Mesendoderm (in vitro differentiated cells): ENCODE measurements at regions not wholly inside any gene's neighbourhood (a gene's known extent, or its start where the extent isn't known, plus 50 kb on each side); places are given as distances from the start of the nearest gene placed in this dataset.
"Not testable (repeated sequence)": the region's sequence is repeated elsewhere in the genome, so short reads cannot be mapped to it uniquely, and the experiment has no call there.

Experiments used
- DNase-seq: peaks from one replicate; pipeline ENCODE4 v3.0.0; 2013
- H2AK5ac ChIP-seq: 2 replicates; pipeline ENCODE4 v1.6.1; 2013; ENCODE audit warnings: low read length, inconsistent platforms
- H2BK120ac ChIP-seq: 2 replicates; pipeline ENCODE4 v1.6.1; 2013; ENCODE audit warnings: low read depth, mild to moderate bottlenecking, low read length, moderate library complexity, mixed read lengths
- H2BK15ac ChIP-seq: replicated peaks from 2 replicates; pipeline ENCODE4 v1.6.1; 2013; ENCODE audit warnings: low read depth, mild to moderate bottlenecking, moderate library complexity
- H2BK5ac ChIP-seq: 2 replicates; pipeline ENCODE4 v1.6.1; 2013; ENCODE audit warnings: low read length, inconsistent platforms
- H3K18ac ChIP-seq: 2 replicates; pipeline ENCODE4 v1.6.1; 2013; ENCODE audit warnings: mild to moderate bottlenecking, low read length, mixed read lengths
- H3K23ac ChIP-seq: one replicate; pipeline ENCODE4 v1.6.1; 2013; ENCODE audit warnings: low read length
- H3K27ac ChIP-seq: 2 replicates; pipeline ENCODE4 v1.5.1; 2013; ENCODE audit warnings: low read depth, mild to moderate bottlenecking, inconsistent platforms, low read length, moderate library complexity
- H3K27me3 ChIP-seq: 2 replicates; pipeline ENCODE4 v1.6.1; 2013; ENCODE audit warnings: low read length, control low read depth, mild to moderate bottlenecking, inconsistent platforms; ENCODE audit not compliant: insufficient read depth, poor library complexity
- H3K36me3 ChIP-seq: 2 replicates; pipeline ENCODE4 v1.6.1; 2013; ENCODE audit warnings: low read length, inconsistent platforms; ENCODE audit not compliant: control insufficient read depth, insufficient read depth
- H3K4ac ChIP-seq: one replicate; pipeline ENCODE4 v1.6.1; 2013; ENCODE audit warnings: low read depth, mild to moderate bottlenecking, low read length, moderate library complexity
- H3K4me1 ChIP-seq: 2 replicates; pipeline ENCODE4 v1.6.1; 2013; ENCODE audit warnings: low read depth, low read length, inconsistent platforms; ENCODE audit not compliant: control insufficient read depth
- H3K4me2 ChIP-seq: 2 replicates; pipeline ENCODE4 v1.6.1; 2013; ENCODE audit warnings: low read length
- H3K4me3 ChIP-seq: 2 replicates; pipeline ENCODE4 v1.5.1; 2013; ENCODE audit warnings: mild to moderate bottlenecking, low read length
- H3K56ac ChIP-seq: one replicate; pipeline ENCODE4 v1.6.1; 2013; ENCODE audit warnings: low read length
- H3K79me1 ChIP-seq: 2 replicates; pipeline ENCODE4 v1.6.1; 2013; ENCODE audit warnings: low read length, inconsistent platforms
- H3K79me2 ChIP-seq: 2 replicates; pipeline ENCODE4 v1.6.1; 2013; ENCODE audit warnings: mild to moderate bottlenecking, low read length; ENCODE audit not compliant: control insufficient read depth, insufficient read depth
- H3K9ac ChIP-seq: 2 replicates; pipeline ENCODE4 v1.6.1; 2013; ENCODE audit warnings: low read length, inconsistent platforms
- H4K5ac ChIP-seq: one replicate; pipeline ENCODE4 v1.6.1; 2013; ENCODE audit warnings: low read length
- H4K8ac ChIP-seq: one replicate; pipeline ENCODE4 v1.6.1; 2013; ENCODE audit warnings: low read depth, mild to moderate bottlenecking, control low read depth, low read length, moderate library complexity
- whole genome bisulfite sequencing: extraction: QIAGEN DNeasy Blood & Tissue Kit; methylation state at CpG from one replicate; pipeline ENCODE4 v1.1.7; 2013; ENCODE audit warnings: low lambda C conversion rate, missing lambda C conversion rate; ENCODE audit not compliant: insufficient coverage; ENCODE audit errors: extremely low coverage; 5-methylcytosine and 5-hydroxymethylcytosine counted together

- no peak overlapping the region for H3K4me2 ChIP-seq
- no peak overlapping the region for H3K18ac ChIP-seq
- no peak overlapping the region for H3K4ac ChIP-seq
- H4K8ac ChIP-seq, result no peak overlapping the region
- H2BK120ac ChIP-seq, result no peak overlapping the region
- no peaks in the 10 kb centered on the region for H3K79me2 ChIP-seq
- no peak for DNase-seq
- H3K36me3 ChIP-seq, result no peaks in the 10 kb centered on the region
- no peak overlapping the region for H2BK5ac ChIP-seq
- H3K9ac ChIP-seq, result no peak overlapping the region
- H3K56ac ChIP-seq, result no peak overlapping the region
- no peak overlapping the region for H2AK5ac ChIP-seq
- no peaks in the 10 kb centered on the region for H3K79me1 ChIP-seq
- H3K4me3 ChIP-seq, result no peak overlapping the region
- H2BK15ac ChIP-seq, result no peak overlapping the region
- peaks cover 5% of the 10 kb centered on the region for H3K4me1 ChIP-seq
- no peak overlapping the region for H3K27ac ChIP-seq
- no CpG with 5 or more reads among the region's 2 CpGs for WGBS
- H3K27me3 ChIP-seq, result no peaks in the 10 kb centered on the region
- no peak overlapping the region for H3K23ac ChIP-seq
- no peak overlapping the region for H4K5ac ChIP-seq
These were observed 58.1 kb upstream of the P3H2 start for GRCh38 chr3:190178779-190179178.

- H3K4me3 ChIP-seq, H3K27ac ChIP-seq, H3K36me3 ChIP-seq, H3K18ac ChIP-seq, H3K27me3 ChIP-seq, DNase-seq, H4K8ac ChIP-seq, H3K4me2 ChIP-seq, H2BK120ac ChIP-seq, H3K4me1 ChIP-seq, H3K79me1 ChIP-seq, H3K79me2 ChIP-seq, H3K9ac ChIP-seq, H2BK5ac ChIP-seq, H3K56ac ChIP-seq, H3K23ac ChIP-seq, H2AK5ac ChIP-seq, H3K4ac ChIP-seq, H2BK15ac ChIP-seq, H4K5ac ChIP-seq: not testable (repeated sequence)
- no CpG with 5 or more reads among the region's 39 CpGs for WGBS
These were observed 56.3 kb upstream of the P3H2 start for GRCh38 chr3:190176933-190177525.

GRCh38 chr3:190176106-190176505, 55.4 kb upstream of the P3H2 start:
- not testable (repeated sequence) for H3K23ac ChIP-seq, H3K79me1 ChIP-seq, H3K4ac ChIP-seq, H4K5ac ChIP-seq, H3K27me3 ChIP-seq, H2BK15ac ChIP-seq, H3K4me2 ChIP-seq, H3K27ac ChIP-seq, DNase-seq, H2BK120ac ChIP-seq, H3K56ac ChIP-seq, H3K4me1 ChIP-seq, H3K4me3 ChIP-seq, H2BK5ac ChIP-seq, H3K9ac ChIP-seq, H3K79me2 ChIP-seq, H2AK5ac ChIP-seq, H3K36me3 ChIP-seq, H3K18ac ChIP-seq
- peak overlapping the region; percentile 86 for H4K8ac ChIP-seq
- WGBS, result no CpG with 5 or more reads among the region's 10 CpGs

- whole genome bisulfite sequencing, result no CpG with 5 or more reads among the region's 1 CpG
- H3K4ac ChIP-seq, result no peak overlapping the region
- no peak overlapping the region for H3K4me3 ChIP-seq
- H2AK5ac ChIP-seq, result no peak overlapping the region
- no peak overlapping the region for H3K18ac ChIP-seq
- no peak overlapping the region for H3K23ac ChIP-seq
- H3K79me1 ChIP-seq, result no peaks in the 10 kb centered on the region
- no peaks in the 10 kb centered on the region for H3K36me3 ChIP-seq
- H3K27ac ChIP-seq, result no peak overlapping the region
- H3K56ac ChIP-seq, result no peak overlapping the region
- no peaks in the 10 kb centered on the region for H3K4me1 ChIP-seq
- H3K27me3 ChIP-seq, result no peaks in the 10 kb centered on the region
- H4K8ac ChIP-seq, result no peak overlapping the region
- no peak for DNase-seq
- H2BK120ac ChIP-seq, result no peak overlapping the region
- H4K5ac ChIP-seq, result no peak overlapping the region
- H3K9ac ChIP-seq, result no peak overlapping the region
- H2BK5ac ChIP-seq, result no peak overlapping the region
- H2BK15ac ChIP-seq, result no peak overlapping the region
- no peaks in the 10 kb centered on the region for H3K79me2 ChIP-seq
- H3K4me2 ChIP-seq, result no peak overlapping the region
These were observed 54.8 kb upstream of the P3H2 start for GRCh38 chr3:190175490-190175889.

- H3K27me3 ChIP-seq, result no peaks in the 10 kb centered on the region
These were observed 53.8 kb upstream of the P3H2 start for GRCh38 chr3:190174471-190174870.

GRCh38 chr3:190173426-190173825, 52.7 kb upstream of the P3H2 start:
- Histone ChIP-seq H3K4me1 (no peaks in the 10 kb centered on the region), H3K23ac (no peak overlapping the region), H2BK5ac (no peak overlapping the region), H4K5ac (no peak overlapping the region), H2AK5ac (no peak overlapping the region), H3K27ac (no peak overlapping the region), H3K18ac (no peak overlapping the region), H3K36me3 (no peaks in the 10 kb centered on the region), H3K79me1 (no peaks in the 10 kb centered on the region), H3K27me3 (no peaks in the 10 kb centered on the region), H3K4me2 (no peak overlapping the region), H4K8ac (no peak overlapping the region), H3K4ac (no peak overlapping the region), H3K79me2 (no peaks in the 10 kb centered on the region), H2BK15ac (no peak overlapping the region), H3K56ac (no peak overlapping the region), H3K4me3 (no peak overlapping the region), H2BK120ac (no peak overlapping the region), H3K9ac (no peak overlapping the region)
- WGBS, result no CpG with 5 or more reads among the region's 1 CpG
- no peak for DNase-seq

More at GRCh38 chr3:190174471-190174870, 53.8 kb upstream of the P3H2 start:
- H3K4me2 ChIP-seq, result no peak overlapping the region
- no peak overlapping the region for H3K9ac ChIP-seq
- H4K8ac ChIP-seq, result no peak overlapping the region
- no CpG with 5 or more reads among the region's 1 CpG for WGBS
- H3K36me3 ChIP-seq, result no peaks in the 10 kb centered on the region
- no peaks in the 10 kb centered on the region for H3K4me1 ChIP-seq
- no peak overlapping the region for H3K4ac ChIP-seq
- H4K5ac ChIP-seq, result no peak overlapping the region
- H2BK5ac ChIP-seq, result no peak overlapping the region
- H3K56ac ChIP-seq, result peak overlapping the region; percentile 5
- no peaks in the 10 kb centered on the region for H3K79me1 ChIP-seq
- no peak overlapping the region for H2BK15ac ChIP-seq
- H2BK120ac ChIP-seq, result no peak overlapping the region
- H3K27ac ChIP-seq, result no peak overlapping the region
- H3K79me2 ChIP-seq, result no peaks in the 10 kb centered on the region
- no peak for DNase-seq
- H3K4me3 ChIP-seq, result no peak overlapping the region
- no peak overlapping the region for H2AK5ac ChIP-seq
- peak overlapping the region; percentile 87 for H3K18ac ChIP-seq
- H3K23ac ChIP-seq, result no peak overlapping the region
